Vagina (tissue), 2 donors: ENCODE measurements at regions not wholly inside any gene's neighbourhood (a gene's known extent, or its start where the extent isn't known, plus 50 kb on each side); places are given as distances from the start of the nearest gene placed in this dataset.
"Not testable (repeated sequence)": the region's sequence is repeated elsewhere in the genome, so short reads cannot be mapped to it uniquely, and the experiment has no call there.

ENCODE experiments used
- DNase-seq, 2 donors: peaks; one replicate each; pipeline ENCODE4 v3.0.0-alpha.2; 2017; ENCODE audit errors: extremely low spot score in 2 of 2
- H3K27ac ChIP-seq: fragments of 200-600 bp; sonication (generic); one replicate; pipeline ENCODE4 v1.5.1; 2019
- H3K27me3 ChIP-seq: fragments of 200-600 bp; sonication (generic); one replicate; pipeline ENCODE4 v1.5.1; 2019
- H3K36me3 ChIP-seq, 2 donors: fragments of 200-600 bp; sonication (generic); one replicate each; pipeline ENCODE4 v1.5.1; 2017 to 2019
- H3K4me1 ChIP-seq: fragments of 200-600 bp; sonication (generic); one replicate; pipeline ENCODE4 v1.5.1; 2019
- H3K4me3 ChIP-seq, 2 donors: fragments of 200-600 bp; sonication (generic); 1 replicate in 1 of 2; 2 replicates in 1 of 2; pipeline ENCODE4 v1.5.1; 2016 to 2019
- H3K9me3 ChIP-seq: fragments of 200-600 bp; sonication (generic); one replicate; pipeline ENCODE4 v1.5.1; 2019
- POLR2A ChIP-seq, 2 donors: fragments of 450-650 bp; IDR thresholded peaks; one replicate each; pipeline ENCODE4 v1.6.1; 2017; ENCODE audit warnings: antibody characterized with exemption in 2 of 2, mild to moderate bottlenecking in 2 of 2, moderate library complexity in 2 of 2
- POLR2AphosphoS5 ChIP-seq, 2 donors: sonication (generic); formaldehyde crosslinking; IDR thresholded peaks; one replicate each; pipeline ENCODE4 v1.9.0; 2017; ENCODE audit warnings: antibody characterized with exemption in 2 of 2, mild to moderate bottlenecking in 2 of 2, low read depth in 1 of 2; ENCODE audit not compliant: insufficient read depth in 1 of 2
- intact Hi-C: fragments of 100-400 bp; cut with DNase I; formaldehyde crosslinking; loops from one replicate; pipeline ENCODE4 v1.15.1; 2023
- TF ChIP-seq, protein P1 (sequence below), 3 experiments: fragments of 450-650 bp in 2 of 3; fragments of 200-600 bp in 1 of 3; sonication (generic) in 1 of 3; IDR thresholded peaks; one replicate each; pipeline ENCODE4 v1.5.1; 2017 to 2019; ENCODE audit warnings: antibody characterized with exemption in 3 of 3, mild to moderate bottlenecking in 2 of 3, moderate library complexity in 2 of 3

DNA sequence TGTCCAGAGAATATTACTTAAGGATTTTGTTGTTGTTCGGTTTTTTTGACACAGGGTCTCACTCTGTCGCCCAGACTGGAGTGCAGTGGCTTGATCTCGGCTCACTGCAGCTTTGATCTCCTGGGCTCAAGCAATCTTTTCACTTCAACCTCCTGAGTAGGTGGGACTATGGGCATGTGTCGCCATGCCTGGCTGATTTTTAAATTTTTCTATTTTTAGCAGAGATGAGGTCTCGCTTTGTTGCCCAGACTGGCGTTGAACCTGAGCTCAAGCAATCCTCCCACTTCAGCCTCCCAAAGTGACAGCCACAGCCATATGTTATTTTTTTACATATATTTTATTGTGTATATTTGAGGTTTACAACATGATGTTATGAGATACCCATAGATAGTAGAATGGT lies 86.8 kb upstream of the UMPS start:
- Histone ChIP-seq H3K27ac (no peak overlapping the region), H3K4me1 (no peaks in the 10 kb centered on the region), H3K9me3 (no peaks in the 10 kb centered on the region), H3K4me3 (no peak overlapping the region), H3K27me3 (no peaks in the 10 kb centered on the region), H3K36me3 (no peaks in the 10 kb centered on the region)
- TF ChIP-seq POLR2AphosphoS5 (IDR thresholded peaks at IDR 0.05; ENCODE audit: insufficient read depth in 1 of 2, low read depth in 1 of 2), result no peak
- TF ChIP-seq, protein P1, sequence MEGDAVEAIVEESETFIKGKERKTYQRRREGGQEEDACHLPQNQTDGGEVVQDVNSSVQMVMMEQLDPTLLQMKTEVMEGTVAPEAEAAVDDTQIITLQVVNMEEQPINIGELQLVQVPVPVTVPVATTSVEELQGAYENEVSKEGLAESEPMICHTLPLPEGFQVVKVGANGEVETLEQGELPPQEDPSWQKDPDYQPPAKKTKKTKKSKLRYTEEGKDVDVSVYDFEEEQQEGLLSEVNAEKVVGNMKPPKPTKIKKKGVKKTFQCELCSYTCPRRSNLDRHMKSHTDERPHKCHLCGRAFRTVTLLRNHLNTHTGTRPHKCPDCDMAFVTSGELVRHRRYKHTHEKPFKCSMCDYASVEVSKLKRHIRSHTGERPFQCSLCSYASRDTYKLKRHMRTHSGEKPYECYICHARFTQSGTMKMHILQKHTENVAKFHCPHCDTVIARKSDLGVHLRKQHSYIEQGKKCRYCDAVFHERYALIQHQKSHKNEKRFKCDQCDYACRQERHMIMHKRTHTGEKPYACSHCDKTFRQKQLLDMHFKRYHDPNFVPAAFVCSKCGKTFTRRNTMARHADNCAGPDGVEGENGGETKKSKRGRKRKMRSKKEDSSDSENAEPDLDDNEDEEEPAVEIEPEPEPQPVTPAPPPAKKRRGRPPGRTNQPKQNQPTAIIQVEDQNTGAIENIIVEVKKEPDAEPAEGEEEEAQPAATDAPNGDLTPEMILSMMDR (IDR thresholded peaks at IDR 0.05), result no peak
- TF ChIP-seq POLR2A (IDR thresholded peaks at IDR 0.05), result no peak
- no peak for DNase-seq
- intact Hi-C loops, result no loop called here

DNA sequence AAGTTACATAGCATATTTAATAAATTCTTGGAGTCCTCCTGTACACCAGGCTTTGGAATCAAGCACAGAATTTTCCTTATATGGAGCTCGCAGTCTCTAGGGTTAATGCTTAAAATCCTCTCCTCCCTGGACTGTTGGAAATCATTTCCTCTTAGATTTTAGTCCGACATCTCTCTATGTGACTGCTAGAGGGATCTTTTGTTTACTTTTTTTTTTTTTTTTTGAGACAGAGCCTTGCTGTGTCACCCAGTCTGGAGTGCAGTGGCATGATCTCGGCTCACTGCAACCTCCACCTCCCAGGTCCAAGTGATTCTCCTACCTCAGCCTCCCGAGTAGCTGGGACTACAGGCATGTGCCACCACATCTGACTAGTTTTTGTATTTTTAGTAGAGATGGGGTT lies 84.1 kb upstream of the UMPS start:
- H3K9me3 ChIP-seq, H3K36me3 ChIP-seq, intact Hi-C loops, H3K27ac ChIP-seq, H3K4me3 ChIP-seq, H3K4me1 ChIP-seq, H3K27me3 ChIP-seq, DNase-seq: not testable (repeated sequence)

DNA sequence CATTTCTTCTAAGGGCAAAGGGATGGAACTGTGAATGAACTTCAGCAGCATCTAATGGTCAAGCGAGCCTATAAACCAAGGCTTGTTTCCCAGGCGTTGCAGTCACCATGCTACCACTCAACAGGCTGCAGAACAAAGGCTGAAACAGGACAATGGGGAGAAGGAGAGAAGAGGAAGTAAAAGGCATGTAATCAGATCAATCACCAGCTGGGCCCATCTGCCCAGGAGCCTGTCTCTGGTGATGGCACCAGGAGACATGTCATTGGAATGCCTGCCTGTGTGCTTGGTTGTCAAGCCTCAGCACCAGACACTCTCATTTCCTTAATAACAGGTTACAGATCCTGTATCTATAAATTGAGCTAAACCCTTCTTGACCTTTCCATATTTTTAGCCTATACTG lies 81.7 kb upstream of the UMPS start:
- Histone ChIP-seq H3K9me3 (no peaks in the 10 kb centered on the region), H3K4me1 (no peaks in the 10 kb centered on the region), H3K36me3 (peaks cover 0 to 7% of the 10 kb centered on the region in 2 donors), H3K27ac (no peak overlapping the region), H3K4me3 (no peak overlapping the region), H3K27me3 (no peaks in the 10 kb centered on the region)
- DNase-seq, result no peak
- TF ChIP-seq POLR2A (IDR thresholded peaks at IDR 0.05), result no peak
- no peak for TF ChIP-seq POLR2AphosphoS5 (IDR thresholded peaks at IDR 0.05; ENCODE audit: insufficient read depth in 1 of 2, low read depth in 1 of 2)
- TF ChIP-seq, protein P1 (IDR thresholded peaks at IDR 0.05), result no peak
- intact Hi-C loops, result no loop called here

DNA sequence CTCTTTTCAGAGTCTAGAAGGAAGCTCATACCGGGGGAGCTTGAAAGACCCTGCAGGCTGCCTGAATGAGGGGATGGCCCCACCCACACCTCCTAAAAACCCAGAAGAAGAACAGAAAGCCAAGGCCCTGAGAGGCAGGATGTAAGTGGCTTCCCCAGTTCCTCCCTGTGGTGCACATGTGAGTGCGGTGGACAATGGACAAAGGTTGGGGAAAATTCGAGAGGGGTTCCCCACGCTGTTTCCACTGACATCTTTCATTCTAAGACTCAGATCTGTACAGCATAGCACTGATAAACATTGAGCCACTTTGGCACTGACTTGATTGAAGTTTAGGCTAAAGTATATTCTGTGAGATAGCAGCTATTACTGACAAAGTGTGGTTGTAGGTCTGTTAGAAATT lies 79.5 kb upstream of the UMPS start:
- H3K4me3 ChIP-seq, result no peak overlapping the region
- no peaks in the 10 kb centered on the region for H3K4me1 ChIP-seq
- DNase-seq, result no peak
- no peak overlapping the region for H3K27ac ChIP-seq
- no peaks in the 10 kb centered on the region for H3K27me3 ChIP-seq
- no peaks in the 10 kb centered on the region for H3K9me3 ChIP-seq
- H3K36me3 ChIP-seq, result peaks cover 0 to 15% of the 10 kb centered on the region in 2 donors
- TF ChIP-seq, protein P1 (IDR thresholded peaks at IDR 0.05), result no peak
- TF ChIP-seq POLR2AphosphoS5 (IDR thresholded peaks at IDR 0.05; ENCODE audit: insufficient read depth in 1 of 2, low read depth in 1 of 2), result no peak
- intact Hi-C loops, result no loop called here

DNA sequence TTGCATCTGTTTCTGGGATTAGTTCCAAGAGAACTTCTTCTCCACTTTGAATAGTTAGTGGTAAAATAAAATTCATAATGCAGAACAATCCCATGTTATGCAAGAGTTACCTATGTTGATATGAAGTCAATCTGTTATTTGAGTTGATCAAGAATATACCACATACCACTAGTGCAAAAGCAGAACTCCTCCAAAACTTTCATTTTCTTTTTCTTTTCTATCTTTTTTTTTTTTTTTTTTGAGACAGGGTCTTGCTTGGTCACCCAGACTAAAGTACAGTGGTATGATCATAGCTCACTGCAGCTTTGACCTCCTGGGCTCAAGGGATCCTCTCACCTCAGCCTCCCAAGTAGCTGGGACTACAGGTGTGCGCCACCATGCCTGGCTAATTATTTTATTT lies 78.8 kb upstream of the UMPS start:
- intact Hi-C loops, DNase-seq, H3K9me3 ChIP-seq, H3K27ac ChIP-seq, H3K27me3 ChIP-seq, H3K4me1 ChIP-seq, H3K4me3 ChIP-seq: not testable (repeated sequence)
- H3K36me3 ChIP-seq, result peaks cover 0 to 15% of the 10 kb centered on the region in 2 donors

DNA sequence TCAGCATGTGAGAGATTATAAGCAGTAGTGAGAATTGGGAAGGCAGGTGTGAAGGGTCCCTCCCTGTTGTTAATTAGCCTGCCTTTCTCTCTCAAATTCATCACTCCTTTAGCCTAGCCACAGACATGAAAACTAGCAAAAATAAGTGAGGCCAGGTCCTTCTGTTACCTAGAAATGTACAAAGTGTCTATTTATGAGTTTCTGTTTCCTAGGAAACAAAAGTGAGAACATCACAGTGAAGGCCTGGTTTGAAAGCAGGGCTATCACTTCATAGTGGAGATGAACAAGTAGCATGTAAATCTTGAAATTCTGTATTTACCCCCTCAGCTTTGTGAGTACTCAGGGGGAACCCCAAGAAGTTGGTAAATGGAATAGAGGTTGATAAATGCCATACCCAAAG lies 78.2 kb upstream of the UMPS start:
- Histone ChIP-seq H3K27me3 (no peaks in the 10 kb centered on the region), H3K27ac (no peak overlapping the region), H3K4me1 (no peaks in the 10 kb centered on the region), H3K9me3 (no peaks in the 10 kb centered on the region), H3K4me3 (no peak overlapping the region), H3K36me3 (peaks cover 0 to 15% of the 10 kb centered on the region in 2 donors)
- TF ChIP-seq POLR2AphosphoS5 (IDR thresholded peaks at IDR 0.05; ENCODE audit: insufficient read depth in 1 of 2, low read depth in 1 of 2) (no peak), POLR2A (IDR thresholded peaks at IDR 0.05) (no peak)
- TF ChIP-seq, protein P1 (IDR thresholded peaks at IDR 0.05), result no peak
- no peak for DNase-seq
- intact Hi-C loops, result no loop called here
